ENCODE measurements at regions not wholly inside any gene's neighbourhood (a gene's known extent, or its start where the extent isn't known, plus 50 kb on each side); places are given as distances from the start of the nearest gene placed in this dataset.

GRCh38 chr15:97346221-97346620 lies 614.3 kb upstream of the ARRDC4 start:
- TF ChIP-seq TSHZ2 (CRISPR knock-in tag; IDR thresholded peaks at IDR 0.05), result no peak
- no peak for TF ChIP-seq TOX (CRISPR knock-in tag; IDR thresholded peaks at IDR 0.05; ENCODE audit: borderline replicate concordance)
- TF ChIP-seq ZNF70 (CRISPR knock-in tag; IDR thresholded peaks at IDR 0.05), result no peak
- no peak for TF ChIP-seq ISL1 (CRISPR knock-in tag; IDR thresholded peaks at IDR 0.05)
- TF ChIP-seq CSRNP3 (CRISPR knock-in tag; IDR thresholded peaks at IDR 0.05), result no peak
- TF ChIP-seq OSR1 (CRISPR knock-in tag; IDR thresholded peaks at IDR 0.05), result no peak
- no peak for TF ChIP-seq TCF4 (CRISPR knock-in tag; IDR thresholded peaks at IDR 0.05; ENCODE audit: borderline replicate concordance)
- no peak for TF ChIP-seq GLIS3 (CRISPR knock-in tag; IDR thresholded peaks at IDR 0.05)
- TF ChIP-seq RARB (CRISPR knock-in tag; IDR thresholded peaks at IDR 0.05), result no peak
- TF ChIP-seq CSDC2 (CRISPR knock-in tag; IDR thresholded peaks at IDR 0.05), result no peak
- no peak for TF ChIP-seq BACH2 (CRISPR knock-in tag; IDR thresholded peaks at IDR 0.05; ENCODE audit: borderline replicate concordance)
- no peak for TF ChIP-seq ZC3H10 (CRISPR knock-in tag; IDR thresholded peaks at IDR 0.05)
- no peak for TF ChIP-seq ARNTL (CRISPR knock-in tag; IDR thresholded peaks at IDR 0.05; ENCODE audit: borderline replicate concordance, low read depth)
- no peak for TF ChIP-seq ZFP3 (CRISPR knock-in tag; IDR thresholded peaks at IDR 0.05)
- no peak for TF ChIP-seq PATZ1 (CRISPR knock-in tag; IDR thresholded peaks at IDR 0.05; ENCODE audit: borderline replicate concordance)
- no peak for TF ChIP-seq ZNF565 (CRISPR knock-in tag; conservative IDR thresholded peaks at IDR 0.05; ENCODE audit: low read depth)
- TF ChIP-seq POU6F1 (CRISPR knock-in tag; IDR thresholded peaks at IDR 0.05; ENCODE audit: borderline replicate concordance, low read depth), result no peak
- no peak for TF ChIP-seq PPARA (CRISPR knock-in tag; IDR thresholded peaks at IDR 0.05; ENCODE audit: borderline replicate concordance)
- ATAC-seq, result no peak

GRCh38 chr15:97350813-97351212 lies 609.7 kb upstream of the ARRDC4 start:
- no peak for ATAC-seq
- TF ChIP-seq POU6F1 (CRISPR knock-in tag; IDR thresholded peaks at IDR 0.05; ENCODE audit: borderline replicate concordance, low read depth), result no peak
- no peak for TF ChIP-seq ZNF8 (CRISPR knock-in tag; IDR thresholded peaks at IDR 0.05)
- TF ChIP-seq RARB (CRISPR knock-in tag; IDR thresholded peaks at IDR 0.05), result no peak
- no peak for TF ChIP-seq OSR1 (CRISPR knock-in tag; IDR thresholded peaks at IDR 0.05)
- no peak for TF ChIP-seq ESRRG (CRISPR knock-in tag; IDR thresholded peaks at IDR 0.05)
- TF ChIP-seq CSRNP3 (CRISPR knock-in tag; IDR thresholded peaks at IDR 0.05), result no peak
- no peak for TF ChIP-seq ZC3H10 (CRISPR knock-in tag; IDR thresholded peaks at IDR 0.05)
- TF ChIP-seq TSHZ2 (CRISPR knock-in tag; IDR thresholded peaks at IDR 0.05), result no peak
- no peak for TF ChIP-seq ZFP3 (CRISPR knock-in tag; IDR thresholded peaks at IDR 0.05)
- no peak for TF ChIP-seq CSDC2 (CRISPR knock-in tag; IDR thresholded peaks at IDR 0.05)
- TF ChIP-seq ZFP30 (CRISPR knock-in tag; IDR thresholded peaks at IDR 0.05), result no peak
- no peak for TF ChIP-seq PPARA (CRISPR knock-in tag; IDR thresholded peaks at IDR 0.05; ENCODE audit: borderline replicate concordance)
- no peak for TF ChIP-seq ZNF70 (CRISPR knock-in tag; IDR thresholded peaks at IDR 0.05)
- TF ChIP-seq CREB5 (CRISPR knock-in tag; IDR thresholded peaks at IDR 0.05; ENCODE audit: low read depth), result no peak
- TF ChIP-seq BACH2 (CRISPR knock-in tag; IDR thresholded peaks at IDR 0.05; ENCODE audit: borderline replicate concordance), result no peak

All from SK-N-SH treated with all-trans-retinoic acid at 6 μM for 48 hours (cell line).